ENCODE measurements at regions not wholly inside any gene's neighbourhood (a gene's known extent, or its start where the extent isn't known, plus 50 kb on each side); places are given as distances from the start of the nearest gene placed in this dataset.
"Not testable (repeated sequence)": the region's sequence is repeated elsewhere in the genome, so short reads cannot be mapped to it uniquely, and the experiment has no call there.

- TF ChIP-seq CTCF (IDR thresholded peaks at IDR 0.05): no peak
- Histone ChIP-seq H3K27me3 (no peaks in the 10 kb centered on the region), H3K36me3 (no peaks in the 10 kb centered on the region), H3K27ac (no peak overlapping the region), H3K4me1 (no peaks in the 10 kb centered on the region), H3K9me3 (no peaks in the 10 kb centered on the region), H3K4me3 (no peak overlapping the region)
- ATAC-seq (no peak), DNase-seq (peak in 1 of 4 donors; percentile 3)
- intact Hi-C loops (cut with DNase I): no loop called here
Observed at GRCh38 chr3:74842141-74842540, 227.7 kb upstream of the CNTN3 start.

GRCh38 chr3:74839566-74839965 lies 225.1 kb upstream of the CNTN3 start:
- H3K4me1 ChIP-seq: no peaks in the 10 kb centered on the region
- TF ChIP-seq CTCF (IDR thresholded peaks at IDR 0.05): no peak
- H3K27ac ChIP-seq: no peak overlapping the region
- DNase-seq: no peak
- no peaks in the 10 kb centered on the region for H3K36me3 ChIP-seq
- ATAC-seq: no peak
- H3K27me3 ChIP-seq: no peaks in the 10 kb centered on the region
- H3K4me3 ChIP-seq: no peak overlapping the region
- H3K9me3 ChIP-seq: no peaks in the 10 kb centered on the region
- intact Hi-C loops (cut with DNase I): no loop called here

DNA sequence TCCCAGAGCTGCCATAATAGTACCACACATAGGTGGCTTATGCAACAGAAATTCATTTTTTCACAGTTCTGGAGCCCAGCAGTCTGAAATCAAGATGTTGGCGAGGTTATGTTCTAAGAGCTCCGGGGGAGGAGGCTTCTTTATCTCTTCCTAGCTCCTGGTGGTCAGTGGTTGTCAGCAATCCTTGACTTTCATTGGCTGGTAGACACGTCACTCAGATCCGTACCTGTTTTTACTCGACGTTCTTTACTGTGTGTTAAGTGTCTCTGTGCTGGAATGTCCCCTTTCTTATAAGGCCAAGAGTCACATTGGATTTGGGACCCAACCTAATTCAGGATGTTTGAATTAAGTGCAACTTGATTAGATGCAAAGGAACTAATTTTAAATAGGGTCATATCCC lies 218.5 kb upstream of the CNTN3 start:
- H3K27me3 ChIP-seq: no peaks in the 10 kb centered on the region
- no peaks in the 10 kb centered on the region for H3K9me3 ChIP-seq
- ATAC-seq (no peak), DNase-seq (no peak)
- no peaks in the 10 kb centered on the region for H3K4me1 ChIP-seq
- intact Hi-C loops (cut with DNase I): no loop called here
- no peak overlapping the region for H3K27ac ChIP-seq
- no peak for TF ChIP-seq CTCF (IDR thresholded peaks at IDR 0.05)
- H3K36me3 ChIP-seq: no peaks in the 10 kb centered on the region
- H3K4me3 ChIP-seq: no peak overlapping the region

DNA sequence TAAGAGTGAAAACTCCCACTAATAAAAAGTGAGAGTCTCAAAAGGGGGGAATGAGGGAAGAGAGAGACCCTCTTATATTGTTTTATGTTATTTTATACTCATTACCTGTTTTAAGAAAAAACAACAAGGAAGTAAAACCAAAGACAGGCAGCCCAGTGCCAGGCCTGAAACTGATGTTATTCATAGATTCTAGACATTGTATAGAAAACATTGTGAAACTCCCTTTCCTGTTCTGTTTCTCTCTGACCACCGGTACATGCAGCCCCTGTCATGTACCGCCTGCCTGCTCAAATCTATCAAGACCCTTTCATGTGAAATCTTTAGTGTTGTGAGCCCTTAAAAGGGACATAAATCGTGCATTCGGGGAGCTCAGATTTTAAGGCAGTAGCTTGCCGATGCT lies 216.4 kb upstream of the CNTN3 start:
- H3K4me3 ChIP-seq; H3K36me3 ChIP-seq; H3K27ac ChIP-seq; H3K4me1 ChIP-seq; DNase-seq; H3K9me3 ChIP-seq; intact Hi-C loops (cut with DNase I); ATAC-seq; H3K27me3 ChIP-seq: not testable (repeated sequence)

DNA sequence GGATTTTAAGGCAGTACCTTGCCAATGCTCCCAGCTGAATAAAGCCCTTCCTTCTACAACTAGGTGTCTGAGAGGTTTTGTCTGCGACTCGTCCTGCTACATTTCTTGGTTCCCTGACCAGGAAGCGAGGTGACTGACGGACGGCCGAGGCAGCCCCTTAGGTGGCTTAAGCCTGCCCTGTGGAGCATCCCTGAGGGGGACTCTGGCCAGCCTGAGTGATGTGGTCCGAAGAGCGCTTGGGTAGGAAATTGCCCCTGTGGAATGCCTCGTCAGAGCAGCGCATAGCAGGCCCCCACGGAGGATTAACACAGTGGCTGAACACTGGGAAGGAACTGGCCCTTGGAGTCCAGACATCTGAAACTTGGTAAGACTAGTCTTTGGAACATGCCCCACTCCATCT lies 210.9 kb upstream of the CNTN3 start:
- peak in 1 of 4 donors; percentile 20 for DNase-seq
- H3K4me1 ChIP-seq; H3K9me3 ChIP-seq; H3K27ac ChIP-seq; H3K4me3 ChIP-seq; ATAC-seq; intact Hi-C loops (cut with DNase I); H3K27me3 ChIP-seq; H3K36me3 ChIP-seq: not testable (repeated sequence)

- no peak for ATAC-seq
- TF ChIP-seq CTCF (IDR thresholded peaks at IDR 0.05): no peak
- Histone ChIP-seq H3K27ac (no peak overlapping the region), H3K4me3 (no peak overlapping the region), H3K36me3 (no peaks in the 10 kb centered on the region), H3K4me1 (no peaks in the 10 kb centered on the region), H3K27me3 (no peaks in the 10 kb centered on the region), H3K9me3 (peaks cover 0 to 13% of the 10 kb centered on the region in 2 donors)
- DNase-seq: no peak
- intact Hi-C loops (cut with DNase I): no loop called here
Observed at GRCh38 chr3:74824366-74824765, 209.9 kb upstream of the CNTN3 start.

All from left lung (tissue), 4 donors.